A549 (cell line): ENCODE measurements at regions not wholly inside any gene's neighbourhood (a gene's known extent, or its start where the extent isn't known, plus 50 kb on each side); places are given as distances from the start of the nearest gene placed in this dataset.

Experiments
- ATAC-seq, 2 experiments: fragments of 200-7000 bp in 1 of 2; fragments of >200 bp in 1 of 2; cut with Nextera tagmentation in 1 of 2; cut with Tn5 transposase in 1 of 2; 3 replicates each; pipeline versions ENCODE4 v1.8.0 to v1.9.1; 2018 to 2020; ENCODE audit warnings: mild to moderate bottlenecking in 1 of 2, moderate library complexity in 1 of 2
- CTCF ChIA-PET: fragments of 300-600 bp; sonication (Branson Sonifier 250); formaldehyde crosslinking; extraction: SDS; loops from one replicate; lab custom pipeline; 2021; ENCODE audit warnings: antibody characterized with exemption, inconsistent platforms; lab: Yijun Ruan, JAX
- POLR2A ChIA-PET: fragments of 350-600 bp; formaldehyde crosslinking; extraction: SDS; loops from one replicate; lab custom pipeline; 2021; ENCODE audit warnings: antibody characterized with exemption, inconsistent platforms; lab: Yijun Ruan, JAX
- DNase-seq, 2 experiments: peaks; one replicate each; pipeline versions ENCODE4 v3.0.0 to v3.0.0-alpha.2; 2011 to 2016; ENCODE audit warnings: low read depth in 1 of 2, low spot score in 1 of 2
- FAIRE-seq: peaks from 2 replicates; lab custom pipeline; 2011; peaks lifted over from hg19 to GRCh38; lab: Jason Lieb, UNC
- H3K27ac ChIP-seq, 2 experiments: fragments of >200 bp; sonication (Bioruptor Twin); formaldehyde crosslinking; 3 replicates each; pipeline ENCODE4 v1.5.1; 2016 to 2017
- H3K4me1 ChIP-seq: fragments of >200 bp; sonication (Bioruptor Twin); formaldehyde crosslinking; 3 replicates; pipeline ENCODE4 v1.6.1; 2016
- H3K4me2 ChIP-seq: fragments of >200 bp; sonication (Bioruptor Twin); formaldehyde crosslinking; 3 replicates; pipeline ENCODE4 v1.6.1; 2016
- H3K4me3 ChIP-seq: fragments of >200 bp; sonication (Bioruptor Twin); formaldehyde crosslinking; 3 replicates; pipeline ENCODE4 v1.5.1; 2016
- H3K9me3 ChIP-seq: fragments of >200 bp; sonication (Bioruptor Twin); formaldehyde crosslinking; 3 replicates; pipeline ENCODE4 v1.6.1; 2016
- CBX2 ChIP-seq: fragments of 200-600 bp; sonication (generic); IDR thresholded peaks from 2 replicates; pipeline ENCODE4 v1.6.1; 2016; ENCODE audit warnings: low read depth, mild to moderate bottlenecking, borderline replicate concordance
- EP300 ChIP-seq, 2 experiments: fragments of >200 bp; sonication (Bioruptor Twin); formaldehyde crosslinking; IDR thresholded peaks; 2 replicates in 1 of 2; 3 replicates in 1 of 2; pipeline ENCODE4 v1.6.1; 2016 to 2017
- FOSL2 ChIP-seq, 2 experiments: fragments of 450-650 bp in 1 of 2; fragments of >200 bp in 1 of 2; sonication (Bioruptor Twin) in 1 of 2; formaldehyde crosslinking; IDR thresholded peaks; 2 replicates each; pipeline versions ENCODE4 v1.5.0 to v1.6.1; 2016 to 2020; ENCODE audit warnings: mild to moderate bottlenecking in 1 of 2, moderate library complexity in 1 of 2
- HDAC2 ChIP-seq: fragments of 200-600 bp; sonication (generic); IDR thresholded peaks from 2 replicates; pipeline ENCODE4 v1.6.1; 2016
- MYC ChIP-seq: IDR thresholded peaks from 2 replicates; pipeline ENCODE4 v1.6.1; 2012; ENCODE audit warnings: mild to moderate bottlenecking, inconsistent platforms, low read length, improper control_type of control experiment, borderline replicate concordance
- NR3C1 ChIP-seq: fragments of >200 bp; sonication (Bioruptor Twin); formaldehyde crosslinking; IDR thresholded peaks from 3 replicates; pipeline ENCODE4 v1.6.1; 2017
- RARB ChIP-seq: fragments of 250-450 bp; sonication (Bioruptor Pico); IDR thresholded peaks from 2 replicates; pipeline ENCODE4 v1.8.0; 2021; ENCODE audit warnings: mild to moderate bottlenecking, moderate library complexity
- SREBF2 ChIP-seq: fragments of 450-650 bp; IDR thresholded peaks from 2 replicates; pipeline ENCODE4 v1.6.1; 2014; ENCODE audit warnings: mild to moderate bottlenecking, moderate library complexity
- TFCP2L1 ChIP-seq: fragments of 250-450 bp; sonication (Bioruptor Pico); IDR thresholded peaks from 2 replicates; pipeline ENCODE4 v1.5.0; 2021; ENCODE audit warnings: mild to moderate bottlenecking
- ZNF302 ChIP-seq: fragments of 250-450 bp; sonication (Bioruptor Pico); IDR thresholded peaks from 2 replicates; pipeline ENCODE4 v1.9.0; 2021; ENCODE audit warnings: inconsistent platforms, mild to moderate bottlenecking, moderate library complexity
- WGBS: methylation state at CpG from one replicate; pipeline ENCODE4 v1.1.6; 2017; ENCODE audit errors: missing lambda C conversion rate; 5-methylcytosine and 5-hydroxymethylcytosine counted together
- TF ChIP-seq, protein P1 (sequence below): fragments of 450-650 bp; IDR thresholded peaks from 2 replicates; pipeline ENCODE4 v1.6.1; 2014; ENCODE audit warnings: antibody characterized with exemption
- TF ChIP-seq, protein P2 (sequence below): fragments of >200 bp; sonication (Bioruptor Twin); formaldehyde crosslinking; IDR thresholded peaks from 2 replicates; pipeline ENCODE4 v1.6.1; 2016
- TF ChIP-seq, protein P3 (sequence below): fragments of >200 bp; sonication (Bioruptor Twin); formaldehyde crosslinking; IDR thresholded peaks from 3 replicates; pipeline ENCODE4 v1.6.1; 2016
- TF ChIP-seq, protein P4 (sequence below): IDR thresholded peaks from 2 replicates; pipeline ENCODE4 v1.6.1; 2012
- TF ChIP-seq, protein P5 (sequence below): fragments of 250-450 bp; sonication (Bioruptor Pico); IDR thresholded peaks from 2 replicates; pipeline ENCODE4 v1.5.0; 2021; ENCODE audit warnings: mild to moderate bottlenecking, moderate library complexity, borderline replicate concordance
- TF ChIP-seq, protein P6 (sequence below): fragments of 250-450 bp; sonication (Bioruptor Pico); IDR thresholded peaks from 2 replicates; pipeline ENCODE4 v1.5.0; 2020; ENCODE audit warnings: low read depth, mild to moderate bottlenecking, moderate library complexity

DNA sequence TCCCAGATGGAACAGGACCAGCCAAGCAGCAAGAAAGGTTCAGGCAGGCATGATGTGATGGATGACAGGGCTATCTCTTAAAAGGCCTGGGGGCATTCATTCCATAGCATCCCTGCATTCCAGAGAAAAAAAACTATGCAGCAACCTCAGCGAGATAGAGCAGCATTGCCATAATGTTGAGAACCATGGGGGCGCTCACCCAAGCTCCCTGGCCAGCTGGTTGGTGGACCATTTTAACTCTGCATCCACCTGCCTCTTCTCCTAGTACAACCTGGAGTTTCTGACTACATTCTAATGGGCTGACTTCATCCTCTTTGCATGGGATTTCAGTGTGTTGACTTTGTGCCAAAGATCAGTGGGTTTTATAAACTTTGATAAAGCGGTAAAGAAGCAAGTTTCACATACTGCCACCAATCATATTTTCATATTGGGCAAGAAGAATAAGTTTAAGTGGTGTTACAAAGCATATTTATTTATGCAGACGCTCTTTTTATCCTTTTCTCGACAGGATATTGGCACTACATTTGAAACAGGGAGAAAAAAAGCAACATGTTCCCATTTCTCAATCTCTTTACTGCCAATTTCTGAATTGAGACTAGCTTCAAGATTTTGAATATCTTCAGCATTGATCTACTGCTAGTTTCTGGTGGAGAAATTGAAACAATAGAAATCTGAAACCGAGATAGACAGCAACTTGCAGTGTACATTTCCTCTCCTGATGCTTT lies 378.3 kb upstream of the WWC1 start:
- FAIRE-seq (no peak), ATAC-seq (0 out of 6 replicates have a peak, but pooled peaks of 1 of the 2 experiments have one; percentile 41), DNase-seq (no peak)
- no peak overlapping the region for H3K4me3 ChIP-seq
- ChIA-PET CTCF (interaction anchor here (1.0 to 1.2 kb wide), 2 partner anchors 13 to 18 kb away, joined by 3 read pairs; no protein-coding TSS in a partner anchor), POLR2A (no interaction called here)
- H3K4me2 ChIP-seq: no peak overlapping the region
- H3K4me1 ChIP-seq: no peaks in the 10 kb centered on the region
- H3K9me3 ChIP-seq: no peaks in the 10 kb centered on the region; the same call in 2 of the 3 replicates
- H3K27ac ChIP-seq: no peak overlapping the region
- WGBS: under 1% methylated on average over 6 of the region's 6 CpGs
- TF ChIP-seq, protein P1, sequence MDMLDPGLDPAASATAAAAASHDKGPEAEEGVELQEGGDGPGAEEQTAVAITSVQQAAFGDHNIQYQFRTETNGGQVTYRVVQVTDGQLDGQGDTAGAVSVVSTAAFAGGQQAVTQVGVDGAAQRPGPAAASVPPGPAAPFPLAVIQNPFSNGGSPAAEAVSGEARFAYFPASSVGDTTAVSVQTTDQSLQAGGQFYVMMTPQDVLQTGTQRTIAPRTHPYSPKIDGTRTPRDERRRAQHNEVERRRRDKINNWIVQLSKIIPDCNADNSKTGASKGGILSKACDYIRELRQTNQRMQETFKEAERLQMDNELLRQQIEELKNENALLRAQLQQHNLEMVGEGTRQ: no peak
- TF ChIP-seq ZNF302 (CRISPR knock-in tag): no peak

DNA sequence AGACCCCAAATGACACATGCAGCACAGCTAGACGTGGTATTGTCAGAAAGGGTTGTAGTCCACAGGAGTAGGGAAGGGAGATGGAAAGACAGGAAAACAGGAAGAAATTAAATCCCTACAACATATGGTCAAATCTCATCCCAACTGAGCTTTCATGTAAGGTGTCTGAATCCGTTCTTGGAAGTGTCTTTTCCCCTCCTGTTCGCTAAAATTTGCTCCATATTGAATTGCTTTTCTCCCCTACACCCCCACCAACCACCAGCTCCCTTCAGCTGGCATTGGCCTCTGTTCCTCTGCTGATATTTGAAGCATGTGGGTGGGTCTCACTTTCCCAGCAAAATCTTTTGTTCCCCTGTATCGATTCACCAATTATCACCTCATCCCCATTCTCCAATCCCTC lies 376.2 kb upstream of the WWC1 start:
- WGBS: 4% methylated on average over 4 of the region's 4 CpGs
- DNase-seq (no peak), FAIRE-seq (no peak), ATAC-seq (no peak)
- Histone ChIP-seq H3K27ac (no peak overlapping the region), H3K4me3 (no peak overlapping the region), H3K4me1 (no peaks in the 10 kb centered on the region), H3K4me2 (no peak overlapping the region), H3K9me3 (no peaks in the 10 kb centered on the region; the same call in 2 of the 3 replicates)
- POLR2A ChIA-PET: no interaction called here
- CTCF ChIA-PET: no interaction called here
- TF ChIP-seq TFCP2L1 (CRISPR knock-in tag): no peak
- TF ChIP-seq MYC: no peak
- TF ChIP-seq SREBF2: no peak

DNA sequence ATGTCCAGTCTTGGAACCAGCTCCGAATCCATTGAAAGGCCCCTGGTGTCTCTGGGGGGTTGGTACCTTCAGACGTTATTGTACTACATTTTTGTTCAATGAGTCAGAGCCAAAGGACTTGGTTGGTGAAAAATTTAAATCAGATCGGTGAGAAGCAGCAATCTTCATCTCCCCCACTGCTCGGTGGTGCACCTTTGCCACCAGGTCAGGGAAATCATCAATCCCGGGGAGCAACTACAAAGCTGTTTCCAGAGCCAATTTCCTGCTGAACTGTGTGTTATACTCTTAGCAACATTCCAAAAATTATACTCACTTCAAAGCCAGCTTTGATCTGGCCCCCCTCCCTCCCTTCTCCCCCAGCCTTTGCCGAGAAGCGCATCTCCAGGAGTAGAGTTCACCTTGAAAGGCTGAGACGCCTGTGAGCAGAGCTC lies 375.2 kb upstream of the WWC1 start:
- H3K27ac ChIP-seq: no peak overlapping the region
- H3K4me2 ChIP-seq: no peak overlapping the region
- ATAC-seq (no peak), FAIRE-seq (no peak), DNase-seq (no peak)
- CTCF ChIA-PET: no interaction called here
- POLR2A ChIA-PET: no interaction called here
- H3K4me3 ChIP-seq: no peak overlapping the region
- H3K4me1 ChIP-seq: no peaks in the 10 kb centered on the region
- 4% methylated on average over 8 of the region's 8 CpGs for WGBS
- TF ChIP-seq EP300 (IDR thresholded peaks at IDR 0.05) (peak in 1 of 2 experiments; percentile 19; a peak in 1 of 5 replicates), CBX2 (no peak)
- no peaks in the 10 kb centered on the region; the same call in 2 of the 3 replicates for H3K9me3 ChIP-seq

DNA sequence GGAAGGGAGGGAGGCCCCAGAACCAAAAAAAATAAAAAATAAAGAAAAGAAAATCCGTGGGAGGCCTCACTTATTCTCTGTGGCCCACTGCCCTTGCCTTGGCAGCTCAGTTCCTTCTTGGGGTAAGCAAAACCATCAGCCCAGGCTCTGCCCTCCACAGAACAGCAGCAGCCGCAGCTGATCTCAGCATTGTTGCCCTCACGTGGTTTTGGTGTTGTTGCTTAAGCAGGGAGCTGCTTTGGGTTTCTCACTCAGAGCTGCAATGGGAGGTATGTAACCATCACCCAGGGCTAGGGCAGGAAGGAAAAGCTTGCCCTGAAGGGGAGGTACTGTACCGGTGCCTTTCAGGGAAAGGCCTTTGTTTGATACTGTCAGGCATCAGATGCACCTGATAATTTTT lies 374.7 kb upstream of the WWC1 start:
- TF ChIP-seq, protein P2, sequence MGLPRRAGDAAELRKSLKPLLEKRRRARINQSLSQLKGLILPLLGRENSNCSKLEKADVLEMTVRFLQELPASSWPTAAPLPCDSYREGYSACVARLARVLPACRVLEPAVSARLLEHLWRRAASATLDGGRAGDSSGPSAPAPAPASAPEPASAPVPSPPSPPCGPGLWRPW: no peak
- TF ChIP-seq NR3C1 (no peak), FOSL2 (IDR thresholded peaks at IDR 0.05) (no peak), FOSL2 (CRISPR knock-in tag; IDR thresholded peaks at IDR 0.05) (no peak), HDAC2 (no peak), RARB (no peak)
- TF ChIP-seq, protein P3, sequence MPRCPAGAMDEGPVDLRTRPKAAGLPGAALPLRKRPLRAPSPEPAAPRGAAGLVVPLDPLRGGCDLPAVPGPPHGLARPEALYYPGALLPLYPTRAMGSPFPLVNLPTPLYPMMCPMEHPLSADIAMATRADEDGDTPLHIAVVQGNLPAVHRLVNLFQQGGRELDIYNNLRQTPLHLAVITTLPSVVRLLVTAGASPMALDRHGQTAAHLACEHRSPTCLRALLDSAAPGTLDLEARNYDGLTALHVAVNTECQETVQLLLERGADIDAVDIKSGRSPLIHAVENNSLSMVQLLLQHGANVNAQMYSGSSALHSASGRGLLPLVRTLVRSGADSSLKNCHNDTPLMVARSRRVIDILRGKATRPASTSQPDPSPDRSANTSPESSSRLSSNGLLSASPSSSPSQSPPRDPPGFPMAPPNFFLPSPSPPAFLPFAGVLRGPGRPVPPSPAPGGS: no peak
- TF ChIP-seq, protein P4, sequence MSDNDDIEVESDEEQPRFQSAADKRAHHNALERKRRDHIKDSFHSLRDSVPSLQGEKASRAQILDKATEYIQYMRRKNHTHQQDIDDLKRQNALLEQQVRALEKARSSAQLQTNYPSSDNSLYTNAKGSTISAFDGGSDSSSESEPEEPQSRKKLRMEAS: no peak
- TF ChIP-seq, protein P5, sequence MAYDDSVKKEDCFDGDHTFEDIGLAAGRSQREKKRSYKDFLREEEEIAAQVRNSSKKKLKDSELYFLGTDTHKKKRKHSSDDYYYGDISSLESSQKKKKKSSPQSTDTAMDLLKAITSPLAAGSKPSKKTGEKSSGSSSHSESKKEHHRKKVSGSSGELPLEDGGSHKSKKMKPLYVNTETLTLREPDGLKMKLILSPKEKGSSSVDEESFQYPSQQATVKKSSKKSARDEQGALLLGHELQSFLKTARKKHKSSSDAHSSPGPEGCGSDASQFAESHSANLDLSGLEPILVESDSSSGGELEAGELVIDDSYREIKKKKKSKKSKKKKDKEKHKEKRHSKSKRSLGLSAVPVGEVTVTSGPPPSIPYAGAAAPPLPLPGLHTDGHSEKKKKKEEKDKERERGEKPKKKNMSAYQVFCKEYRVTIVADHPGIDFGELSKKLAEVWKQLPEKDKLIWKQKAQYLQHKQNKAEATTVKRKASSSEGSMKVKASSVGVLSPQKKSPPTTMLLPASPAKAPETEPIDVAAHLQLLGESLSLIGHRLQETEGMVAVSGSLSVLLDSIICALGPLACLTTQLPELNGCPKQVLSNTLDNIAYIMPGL (CRISPR knock-in tag): no peak
- TF ChIP-seq, protein P6, sequence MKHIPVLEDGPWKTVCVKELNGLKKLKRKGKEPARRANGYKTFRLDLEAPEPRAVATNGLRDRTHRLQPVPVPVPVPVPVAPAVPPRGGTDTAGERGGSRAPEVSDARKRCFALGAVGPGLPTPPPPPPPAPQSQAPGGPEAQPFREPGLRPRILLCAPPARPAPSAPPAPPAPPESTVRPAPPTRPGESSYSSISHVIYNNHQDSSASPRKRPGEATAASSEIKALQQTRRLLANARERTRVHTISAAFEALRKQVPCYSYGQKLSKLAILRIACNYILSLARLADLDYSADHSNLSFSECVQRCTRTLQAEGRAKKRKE (CRISPR knock-in tag): no peak
- no peak overlapping the region for H3K4me2 ChIP-seq
- ChIA-PET POLR2A (no interaction called here), CTCF (no interaction called here)
- H3K27ac ChIP-seq: no peak overlapping the region
- no peak overlapping the region for H3K4me3 ChIP-seq
- no peak for FAIRE-seq
- no peaks in the 10 kb centered on the region; the same call in 2 of the 3 replicates for H3K9me3 ChIP-seq
- no peak for ATAC-seq
- no peaks in the 10 kb centered on the region for H3K4me1 ChIP-seq
- no peak for DNase-seq
- 30% methylated on average over 4 of the region's 4 CpGs for WGBS
